Liver (tissue), 8 donors: ENCODE measurements at regions not wholly inside any gene's neighbourhood (a gene's known extent, or its start where the extent isn't known, plus 50 kb on each side); places are given as distances from the start of the nearest gene placed in this dataset.

Experiments
- DNase-seq: peaks from one replicate; pipeline ENCODE4 v3.0.0-alpha.2; 2017; ENCODE audit warnings: low spot score
- H3K27ac ChIP-seq, 2 donors: one replicate each; pipeline ENCODE4 v1.7.0; 2013; ENCODE audit warnings: inconsistent platforms in 2 of 2, low read length in 2 of 2, control low read depth in 1 of 2, low read depth in 1 of 2, mild to moderate bottlenecking in 1 of 2
- H3K27me3 ChIP-seq, 4 donors: one replicate each; pipeline versions ENCODE4 v1.6.1 to v1.7.0; 2013; ENCODE audit warnings: low read length in 3 of 4, inconsistent platforms in 1 of 4, mild to moderate bottlenecking in 1 of 4, moderate library complexity in 1 of 4; ENCODE audit not compliant: control insufficient read depth in 4 of 4, insufficient read depth in 4 of 4
- H3K36me3 ChIP-seq, 4 donors: one replicate each; pipeline versions ENCODE4 v1.6.1 to v1.7.0; 2013; ENCODE audit warnings: low read length in 3 of 4, mild to moderate bottlenecking in 3 of 4, low read depth in 1 of 4, moderate library complexity in 1 of 4; ENCODE audit not compliant: control insufficient read depth in 4 of 4, insufficient read depth in 3 of 4
- H3K4me1 ChIP-seq, 4 donors: one replicate each; pipeline versions ENCODE4 v1.6.1 to v1.7.0; 2013; ENCODE audit warnings: low read length in 3 of 4, mild to moderate bottlenecking in 3 of 4, moderate library complexity in 1 of 4; ENCODE audit not compliant: control insufficient read depth in 4 of 4, insufficient read depth in 4 of 4
- H3K4me3 ChIP-seq, 3 donors: one replicate each; pipeline versions ENCODE4 v1.6.1 to v1.7.0; 2013; ENCODE audit warnings: low read length in 3 of 3, control low read depth in 1 of 3, low read depth in 1 of 3, mild to moderate bottlenecking in 1 of 3
- H3K9ac ChIP-seq, 2 donors: one replicate each; pipeline ENCODE4 v1.7.0; 2013; ENCODE audit warnings: low read length in 2 of 2, mild to moderate bottlenecking in 2 of 2, moderate library complexity in 2 of 2, control low read depth in 1 of 2, low read depth in 1 of 2
- H3K9me3 ChIP-seq, 4 donors: one replicate each; pipeline versions ENCODE4 v1.6.1 to v1.7.0; 2013; ENCODE audit warnings: low read length in 3 of 4; ENCODE audit not compliant: control insufficient read depth in 4 of 4
- EGR1 ChIP-seq, 2 donors: IDR thresholded peaks; 2 replicates each; pipeline ENCODE4 v1.6.1; 2016 to 2018; ENCODE audit warnings: antibody characterized with exemption in 2 of 2, low read depth in 2 of 2
- FOXA1 ChIP-seq: IDR thresholded peaks from 2 replicates; pipeline ENCODE4 v1.6.1; 2016; ENCODE audit warnings: antibody characterized with exemption
- FOXA2 ChIP-seq: IDR thresholded peaks from 2 replicates; pipeline ENCODE4 v1.6.1; 2016; ENCODE audit warnings: antibody characterized with exemption
- GABPA ChIP-seq, 2 donors: IDR thresholded peaks in 1 of 2; conservative IDR thresholded peaks in 1 of 2; 2 replicates each; pipeline ENCODE4 v1.6.1; 2016; ENCODE audit warnings: antibody characterized with exemption in 2 of 2, mild to moderate bottlenecking in 1 of 2, moderate library complexity in 1 of 2
- HNF4A ChIP-seq, 2 donors: conservative IDR thresholded peaks; 2 replicates each; pipeline ENCODE4 v1.6.1; 2016; ENCODE audit warnings: antibody characterized with exemption in 2 of 2, mild to moderate bottlenecking in 2 of 2
- HNF4G ChIP-seq: IDR thresholded peaks from 2 replicates; pipeline ENCODE4 v1.6.1; 2016; ENCODE audit warnings: antibody characterized with exemption
- JUND ChIP-seq, 2 donors: IDR thresholded peaks; 2 replicates each; pipeline ENCODE4 v1.6.1; 2016; ENCODE audit warnings: antibody characterized with exemption in 2 of 2
- NR2F2 ChIP-seq: IDR thresholded peaks from 2 replicates; pipeline ENCODE4 v1.6.1; 2016; ENCODE audit warnings: antibody characterized with exemption
- RAD21 ChIP-seq, 2 donors: IDR thresholded peaks; 2 replicates each; pipeline ENCODE4 v1.6.1; 2016; ENCODE audit warnings: antibody characterized with exemption in 2 of 2, mild to moderate bottlenecking in 2 of 2
- RXRA ChIP-seq, 2 donors: IDR thresholded peaks; 2 replicates each; pipeline ENCODE4 v1.6.1; 2017 to 2018; ENCODE audit warnings: antibody characterized with exemption in 2 of 2, mild to moderate bottlenecking in 1 of 2
- SP1 ChIP-seq: IDR thresholded peaks from 2 replicates; pipeline ENCODE4 v1.6.1; 2018; ENCODE audit warnings: antibody characterized with exemption, mild to moderate bottlenecking
- TAF1 ChIP-seq: conservative IDR thresholded peaks from 2 replicates; pipeline ENCODE4 v1.6.1; 2016; ENCODE audit warnings: antibody characterized with exemption, mild to moderate bottlenecking
- YY1 ChIP-seq: IDR thresholded peaks from 2 replicates; pipeline ENCODE4 v1.6.1; 2016; ENCODE audit warnings: antibody characterized with exemption, mild to moderate bottlenecking
- WGBS: extraction: QIAGEN DNeasy Blood & Tissue Kit; methylation state at CpG from one replicate; pipeline ENCODE4 v1.1.7; 2013; 5-methylcytosine and 5-hydroxymethylcytosine counted together
- TF ChIP-seq, protein P1 (sequence below): IDR thresholded peaks from 2 replicates; pipeline ENCODE4 v1.6.1; 2016; ENCODE audit warnings: antibody characterized with exemption
- TF ChIP-seq, protein P2 (sequence below): IDR thresholded peaks from 2 replicates; pipeline ENCODE4 v1.6.1; 2016; ENCODE audit warnings: antibody characterized with exemption, mild to moderate bottlenecking
- TF ChIP-seq, protein P3 (sequence below): fragments of 150-350 bp; IDR thresholded peaks from 2 replicates; pipeline ENCODE4 v1.5.1; 2017; ENCODE audit warnings: improper control_type of control experiment, low read depth, low read length; ENCODE audit not compliant: missing input control
- TF ChIP-seq, protein P4 (sequence below): IDR thresholded peaks from 2 replicates; pipeline ENCODE4 v1.6.1; 2016; ENCODE audit warnings: antibody characterized with exemption
- TF ChIP-seq, protein P5 (sequence below): IDR thresholded peaks from 2 replicates; pipeline ENCODE4 v1.6.1; 2016; ENCODE audit warnings: antibody characterized with exemption
- donor health status: healthy.
- donor health status: healthy.
- donor health status: healthy.
- donor health status: healthy.
- donor health status: healthy.

DNA sequence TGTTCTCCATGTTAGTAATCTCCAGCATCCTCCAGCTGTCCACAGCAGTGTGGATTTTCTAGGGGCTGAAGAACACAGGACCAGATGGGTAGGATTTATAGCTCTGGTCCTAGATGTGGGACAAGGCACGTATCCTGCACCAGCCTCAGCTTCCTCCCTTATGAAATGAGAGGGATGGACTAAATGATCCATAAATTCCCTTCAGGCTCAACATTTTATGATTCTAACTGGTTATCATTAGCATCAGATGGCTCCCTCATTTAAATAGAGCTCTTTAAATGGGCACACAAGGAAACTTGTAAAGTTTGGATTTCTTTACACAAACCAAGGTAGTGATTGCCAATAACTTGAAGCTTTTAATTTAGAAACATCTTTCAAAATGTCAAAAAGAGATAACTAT lies 97.7 kb downstream of the ESM1 start:
- H3K27ac ChIP-seq = no peak overlapping the region
- H3K9me3 ChIP-seq = no peaks in the 10 kb centered on the region
- H3K4me3 ChIP-seq = no peak overlapping the region
- TF ChIP-seq RXRA (IDR thresholded peaks at IDR 0.05) = no peak
- TF ChIP-seq JUND (IDR thresholded peaks at IDR 0.05) = no peak
- no peak for TF ChIP-seq RAD21 (IDR thresholded peaks at IDR 0.05)
- no peak for TF ChIP-seq FOXA2
- TF ChIP-seq, protein P1, sequence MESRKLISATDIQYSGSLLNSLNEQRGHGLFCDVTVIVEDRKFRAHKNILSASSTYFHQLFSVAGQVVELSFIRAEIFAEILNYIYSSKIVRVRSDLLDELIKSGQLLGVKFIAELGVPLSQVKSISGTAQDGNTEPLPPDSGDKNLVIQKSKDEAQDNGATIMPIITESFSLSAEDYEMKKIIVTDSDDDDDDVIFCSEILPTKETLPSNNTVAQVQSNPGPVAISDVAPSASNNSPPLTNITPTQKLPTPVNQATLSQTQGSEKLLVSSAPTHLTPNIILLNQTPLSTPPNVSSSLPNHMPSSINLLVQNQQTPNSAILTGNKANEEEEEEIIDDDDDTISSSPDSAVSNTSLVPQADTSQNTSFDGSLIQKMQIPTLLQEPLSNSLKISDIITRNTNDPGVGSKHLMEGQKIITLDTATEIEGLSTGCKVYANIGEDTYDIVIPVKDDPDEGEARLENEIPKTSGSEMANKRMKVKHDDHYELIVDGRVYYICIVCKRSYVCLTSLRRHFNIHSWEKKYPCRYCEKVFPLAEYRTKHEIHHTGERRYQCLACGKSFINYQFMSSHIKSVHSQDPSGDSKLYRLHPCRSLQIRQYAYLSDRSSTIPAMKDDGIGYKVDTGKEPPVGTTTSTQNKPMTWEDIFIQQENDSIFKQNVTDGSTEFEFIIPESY = no peak
- TF ChIP-seq, protein P2, sequence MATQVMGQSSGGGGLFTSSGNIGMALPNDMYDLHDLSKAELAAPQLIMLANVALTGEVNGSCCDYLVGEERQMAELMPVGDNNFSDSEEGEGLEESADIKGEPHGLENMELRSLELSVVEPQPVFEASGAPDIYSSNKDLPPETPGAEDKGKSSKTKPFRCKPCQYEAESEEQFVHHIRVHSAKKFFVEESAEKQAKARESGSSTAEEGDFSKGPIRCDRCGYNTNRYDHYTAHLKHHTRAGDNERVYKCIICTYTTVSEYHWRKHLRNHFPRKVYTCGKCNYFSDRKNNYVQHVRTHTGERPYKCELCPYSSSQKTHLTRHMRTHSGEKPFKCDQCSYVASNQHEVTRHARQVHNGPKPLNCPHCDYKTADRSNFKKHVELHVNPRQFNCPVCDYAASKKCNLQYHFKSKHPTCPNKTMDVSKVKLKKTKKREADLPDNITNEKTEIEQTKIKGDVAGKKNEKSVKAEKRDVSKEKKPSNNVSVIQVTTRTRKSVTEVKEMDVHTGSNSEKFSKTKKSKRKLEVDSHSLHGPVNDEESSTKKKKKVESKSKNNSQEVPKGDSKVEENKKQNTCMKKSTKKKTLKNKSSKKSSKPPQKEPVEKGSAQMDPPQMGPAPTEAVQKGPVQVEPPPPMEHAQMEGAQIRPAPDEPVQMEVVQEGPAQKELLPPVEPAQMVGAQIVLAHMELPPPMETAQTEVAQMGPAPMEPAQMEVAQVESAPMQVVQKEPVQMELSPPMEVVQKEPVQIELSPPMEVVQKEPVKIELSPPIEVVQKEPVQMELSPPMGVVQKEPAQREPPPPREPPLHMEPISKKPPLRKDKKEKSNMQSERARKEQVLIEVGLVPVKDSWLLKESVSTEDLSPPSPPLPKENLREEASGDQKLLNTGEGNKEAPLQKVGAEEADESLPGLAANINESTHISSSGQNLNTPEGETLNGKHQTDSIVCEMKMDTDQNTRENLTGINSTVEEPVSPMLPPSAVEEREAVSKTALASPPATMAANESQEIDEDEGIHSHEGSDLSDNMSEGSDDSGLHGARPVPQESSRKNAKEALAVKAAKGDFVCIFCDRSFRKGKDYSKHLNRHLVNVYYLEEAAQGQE = no peak
- no peak for TF ChIP-seq SP1
- TF ChIP-seq TAF1 = no peak
- TF ChIP-seq FOXA1 = no peak
- no peak for TF ChIP-seq HNF4G
- TF ChIP-seq, protein P3, sequence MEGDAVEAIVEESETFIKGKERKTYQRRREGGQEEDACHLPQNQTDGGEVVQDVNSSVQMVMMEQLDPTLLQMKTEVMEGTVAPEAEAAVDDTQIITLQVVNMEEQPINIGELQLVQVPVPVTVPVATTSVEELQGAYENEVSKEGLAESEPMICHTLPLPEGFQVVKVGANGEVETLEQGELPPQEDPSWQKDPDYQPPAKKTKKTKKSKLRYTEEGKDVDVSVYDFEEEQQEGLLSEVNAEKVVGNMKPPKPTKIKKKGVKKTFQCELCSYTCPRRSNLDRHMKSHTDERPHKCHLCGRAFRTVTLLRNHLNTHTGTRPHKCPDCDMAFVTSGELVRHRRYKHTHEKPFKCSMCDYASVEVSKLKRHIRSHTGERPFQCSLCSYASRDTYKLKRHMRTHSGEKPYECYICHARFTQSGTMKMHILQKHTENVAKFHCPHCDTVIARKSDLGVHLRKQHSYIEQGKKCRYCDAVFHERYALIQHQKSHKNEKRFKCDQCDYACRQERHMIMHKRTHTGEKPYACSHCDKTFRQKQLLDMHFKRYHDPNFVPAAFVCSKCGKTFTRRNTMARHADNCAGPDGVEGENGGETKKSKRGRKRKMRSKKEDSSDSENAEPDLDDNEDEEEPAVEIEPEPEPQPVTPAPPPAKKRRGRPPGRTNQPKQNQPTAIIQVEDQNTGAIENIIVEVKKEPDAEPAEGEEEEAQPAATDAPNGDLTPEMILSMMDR = no peak
- TF ChIP-seq HNF4A (conservative IDR thresholded peaks at IDR 0.05) = no peak
- TF ChIP-seq, protein P4, sequence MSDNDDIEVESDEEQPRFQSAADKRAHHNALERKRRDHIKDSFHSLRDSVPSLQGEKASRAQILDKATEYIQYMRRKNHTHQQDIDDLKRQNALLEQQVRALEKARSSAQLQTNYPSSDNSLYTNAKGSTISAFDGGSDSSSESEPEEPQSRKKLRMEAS = no peak
- no peak for TF ChIP-seq GABPA (IDR thresholded peaks at IDR 0.05 in 1 of 2, conservative IDR thresholded peaks at IDR 0.05 in 1 of 2)
- TF ChIP-seq, protein P5, sequence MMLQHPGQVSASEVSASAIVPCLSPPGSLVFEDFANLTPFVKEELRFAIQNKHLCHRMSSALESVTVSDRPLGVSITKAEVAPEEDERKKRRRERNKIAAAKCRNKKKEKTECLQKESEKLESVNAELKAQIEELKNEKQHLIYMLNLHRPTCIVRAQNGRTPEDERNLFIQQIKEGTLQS = no peak
- no peak for TF ChIP-seq EGR1 (IDR thresholded peaks at IDR 0.05; ENCODE audit: low read depth in 2 of 2)
- no peak for TF ChIP-seq YY1
- no peak for TF ChIP-seq NR2F2
- H3K4me1 ChIP-seq = peaks cover 0 to 5% (median 3%) of the 10 kb centered on the region in 4 donors
- WGBS = 100% methylated on average over 1 of the region's 1 CpG
- H3K9ac ChIP-seq = no peak overlapping the region
- no peak for DNase-seq
- H3K36me3 ChIP-seq = no peaks in the 10 kb centered on the region
- peaks cover 0 to 5% (median 0%) of the 10 kb centered on the region in 4 donors for H3K27me3 ChIP-seq
